MM.1S (cell line): ENCODE measurements at regions not wholly inside any gene's neighbourhood (a gene's known extent, or its start where the extent isn't known, plus 50 kb on each side); places are given as distances from the start of the nearest gene placed in this dataset.

ENCODE experiments used
- EZH2 ChIP-seq: fragments of 300-600 bp; sonication (generic); optimal IDR thresholded peaks from 2 replicates; pipeline ENCODE3; 2017; ENCODE audit warnings: low read depth, mild to moderate bottlenecking, antibody characterized with exemption, low read length, mixed read lengths
- EZH2phosphoT487 ChIP-seq: fragments of 300-600 bp; sonication (generic); IDR thresholded peaks from 2 replicates; pipeline ENCODE4 v1.6.1; 2018; ENCODE audit warnings: antibody characterized with exemption, low read length
- TF ChIP-seq, protein P1 (sequence below): fragments of 300-600 bp; sonication (generic); IDR thresholded peaks from 2 replicates; pipeline ENCODE4 v1.5.1; 2016; ENCODE audit warnings: antibody characterized with exemption, low read length, mixed read lengths

- TF ChIP-seq, protein P1, sequence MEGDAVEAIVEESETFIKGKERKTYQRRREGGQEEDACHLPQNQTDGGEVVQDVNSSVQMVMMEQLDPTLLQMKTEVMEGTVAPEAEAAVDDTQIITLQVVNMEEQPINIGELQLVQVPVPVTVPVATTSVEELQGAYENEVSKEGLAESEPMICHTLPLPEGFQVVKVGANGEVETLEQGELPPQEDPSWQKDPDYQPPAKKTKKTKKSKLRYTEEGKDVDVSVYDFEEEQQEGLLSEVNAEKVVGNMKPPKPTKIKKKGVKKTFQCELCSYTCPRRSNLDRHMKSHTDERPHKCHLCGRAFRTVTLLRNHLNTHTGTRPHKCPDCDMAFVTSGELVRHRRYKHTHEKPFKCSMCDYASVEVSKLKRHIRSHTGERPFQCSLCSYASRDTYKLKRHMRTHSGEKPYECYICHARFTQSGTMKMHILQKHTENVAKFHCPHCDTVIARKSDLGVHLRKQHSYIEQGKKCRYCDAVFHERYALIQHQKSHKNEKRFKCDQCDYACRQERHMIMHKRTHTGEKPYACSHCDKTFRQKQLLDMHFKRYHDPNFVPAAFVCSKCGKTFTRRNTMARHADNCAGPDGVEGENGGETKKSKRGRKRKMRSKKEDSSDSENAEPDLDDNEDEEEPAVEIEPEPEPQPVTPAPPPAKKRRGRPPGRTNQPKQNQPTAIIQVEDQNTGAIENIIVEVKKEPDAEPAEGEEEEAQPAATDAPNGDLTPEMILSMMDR: no peak
- TF ChIP-seq EZH2: no peak
- TF ChIP-seq EZH2phosphoT487: no peak
Observed at GRCh38 chr10:32179836-32180235, 123.6 kb upstream of the KIF5B start.
